HCEC 1CT (cell line): ENCODE measurements at regions not wholly inside any gene's neighbourhood (a gene's known extent, or its start where the extent isn't known, plus 50 kb on each side); places are given as distances from the start of the nearest gene placed in this dataset.
"Not testable (repeated sequence)": the region's sequence is repeated elsewhere in the genome, so short reads cannot be mapped to it uniquely, and the experiment has no call there.

ENCODE experiments used
- DNase-seq: peaks from one replicate; pipeline ENCODE4 v3.0.0-alpha.2; 2017

DNA sequence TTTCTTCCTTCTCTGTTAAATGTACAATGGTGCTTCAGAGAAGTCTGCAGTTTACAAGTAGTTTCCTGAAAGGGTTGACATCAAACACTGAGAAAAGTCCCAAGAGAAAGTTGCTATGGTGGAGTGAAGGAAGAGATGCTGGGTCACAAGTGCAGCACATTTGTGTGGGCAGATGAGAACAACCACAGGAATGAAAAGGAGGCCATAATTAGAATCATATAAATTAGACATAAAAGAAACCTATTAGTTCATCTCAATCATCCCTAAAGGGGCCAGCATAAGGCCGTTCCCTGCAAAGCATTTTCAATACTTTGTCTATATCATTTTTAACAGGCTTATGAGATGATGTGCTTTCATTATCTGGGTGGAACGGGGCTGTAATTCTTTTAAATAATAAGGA lies 359.2 kb downstream of the IRS2 start:
- DNase-seq, result peak; percentile 14

DNA sequence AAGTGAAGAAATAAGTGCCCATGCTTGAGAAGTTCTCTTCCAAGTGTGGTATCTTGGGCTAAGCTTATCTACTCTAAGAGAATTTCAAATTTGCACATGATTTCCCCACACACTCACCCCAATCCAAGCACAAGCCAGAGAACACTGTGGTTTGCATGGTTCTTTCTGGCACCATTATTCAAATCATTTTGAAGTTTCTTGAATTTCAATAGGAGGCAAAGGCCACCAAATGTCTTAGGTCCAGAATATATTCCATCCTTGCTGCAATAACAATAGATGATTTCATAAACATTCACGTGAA lies 359.7 kb downstream of the IRS2 start:
- no peak for DNase-seq

DNA sequence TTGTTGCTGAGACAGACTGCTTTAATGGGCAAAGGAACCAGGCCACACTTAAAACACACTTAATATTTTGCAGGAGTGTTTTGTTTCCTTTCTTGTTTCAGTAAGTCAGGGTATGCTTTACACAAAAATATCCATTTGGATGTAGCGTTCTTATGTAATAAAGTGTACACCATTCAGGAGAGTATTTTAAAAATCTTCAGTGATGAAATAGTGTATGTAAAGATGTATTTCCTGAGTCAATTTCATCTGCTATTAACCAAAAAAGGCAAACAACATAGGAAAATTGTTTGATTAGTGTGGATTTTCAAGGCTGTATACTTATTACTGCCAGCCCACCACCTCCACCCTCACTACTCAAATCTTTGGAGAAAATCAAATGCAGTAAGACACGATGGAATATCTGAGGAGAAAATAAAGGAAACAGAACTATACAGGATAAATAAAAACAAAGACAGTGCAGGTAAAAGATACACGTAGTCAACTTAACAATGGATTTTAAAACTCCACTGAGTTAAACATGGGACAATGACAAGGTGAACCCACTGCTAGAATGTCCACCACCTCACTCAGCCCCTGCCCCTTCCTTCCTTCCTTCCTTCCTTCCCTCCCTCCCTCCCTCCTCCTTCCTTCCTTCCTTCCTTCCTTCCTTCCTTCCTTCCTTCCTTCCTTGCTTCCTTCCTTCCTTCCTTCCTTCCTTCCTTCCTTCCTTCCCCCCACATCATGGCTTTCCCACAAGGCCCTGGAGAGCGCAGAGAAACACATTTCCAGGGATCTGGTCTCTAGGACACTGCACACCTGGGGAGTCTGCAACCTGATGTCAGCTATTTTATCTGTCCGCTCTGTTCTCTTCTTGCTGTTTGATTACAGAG lies 360.3 kb downstream of the IRS2 start:
- DNase-seq, result no peak

DNA sequence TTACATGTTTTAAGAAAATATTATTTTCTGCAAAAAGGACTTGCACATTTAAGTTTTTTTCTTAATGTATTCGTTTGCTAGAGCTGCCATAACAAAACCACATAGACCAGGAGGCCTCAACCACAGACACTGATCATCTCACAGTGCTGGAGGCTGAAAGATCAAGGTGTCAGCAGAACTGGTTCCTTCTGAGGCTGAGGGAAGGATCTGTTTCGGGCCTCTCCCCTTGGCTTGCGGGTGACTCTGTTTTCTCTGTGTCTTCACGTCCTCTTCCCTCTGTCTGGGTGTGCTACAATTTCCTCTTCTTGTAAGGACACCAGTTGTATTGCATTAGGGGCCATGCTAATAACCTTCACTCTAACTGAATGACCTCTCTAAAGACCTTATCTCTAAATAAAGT lies 364.2 kb downstream of the IRS2 start:
- DNase-seq, result no peak

DNA sequence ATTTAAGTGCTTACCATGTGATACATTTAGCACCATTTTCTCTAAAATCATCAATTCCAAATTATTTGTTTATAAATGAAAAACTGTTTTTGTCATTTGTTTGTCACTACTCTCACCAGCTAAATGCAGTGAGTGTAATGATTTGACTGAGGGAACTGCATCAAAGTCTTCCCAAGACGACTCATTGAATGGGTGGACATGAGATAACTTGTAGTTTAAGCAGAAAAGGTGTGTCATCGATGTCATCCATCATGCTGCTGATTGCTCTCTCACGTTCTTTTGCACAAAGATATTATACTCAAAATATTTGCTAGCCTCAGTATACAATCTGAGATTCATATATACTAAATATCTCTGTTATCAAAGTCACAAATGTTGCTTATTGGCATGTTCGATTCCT lies 366.5 kb downstream of the IRS2 start:
- DNase-seq, result no peak

DNA sequence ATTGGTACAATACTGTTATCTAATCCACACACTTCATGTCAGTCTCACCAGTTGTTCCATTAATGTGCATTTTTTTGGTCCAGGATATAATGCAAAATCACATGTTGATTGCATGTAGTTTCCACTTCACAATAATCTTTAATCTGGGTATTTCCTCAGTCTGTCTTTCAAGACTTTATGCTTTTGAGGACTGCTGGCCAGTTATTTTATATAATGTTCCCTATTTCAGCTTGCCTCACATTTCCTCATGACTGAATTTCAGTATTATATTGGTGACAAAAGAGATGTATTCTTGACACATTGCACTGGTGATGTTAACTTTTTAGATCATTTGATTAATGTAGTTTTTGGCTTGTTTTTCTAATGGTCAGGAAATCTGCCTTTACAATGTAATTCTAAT lies 368.3 kb downstream of the IRS2 start:
- DNase-seq, result no peak

DNA sequence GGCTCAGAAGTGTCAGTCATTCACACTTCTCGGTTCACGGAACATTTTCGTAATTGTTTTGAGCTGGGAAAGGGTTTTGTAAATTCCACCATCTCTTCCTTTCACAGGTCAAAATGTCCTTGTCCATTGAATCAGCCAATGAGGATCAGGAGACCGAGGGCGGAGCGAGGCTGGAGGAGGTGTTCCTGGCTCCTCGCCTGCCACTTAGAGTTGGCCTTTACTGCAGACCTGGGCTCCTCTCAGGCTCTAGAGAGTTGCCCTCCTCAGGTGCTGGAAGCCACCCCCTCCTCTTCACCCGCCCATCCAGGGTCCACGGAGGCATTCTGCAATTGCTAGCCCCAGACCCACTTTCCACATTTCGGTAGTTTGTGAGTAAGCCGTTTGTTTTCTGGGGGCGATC lies 370.4 kb downstream of the IRS2 start:
- no peak for DNase-seq

DNA sequence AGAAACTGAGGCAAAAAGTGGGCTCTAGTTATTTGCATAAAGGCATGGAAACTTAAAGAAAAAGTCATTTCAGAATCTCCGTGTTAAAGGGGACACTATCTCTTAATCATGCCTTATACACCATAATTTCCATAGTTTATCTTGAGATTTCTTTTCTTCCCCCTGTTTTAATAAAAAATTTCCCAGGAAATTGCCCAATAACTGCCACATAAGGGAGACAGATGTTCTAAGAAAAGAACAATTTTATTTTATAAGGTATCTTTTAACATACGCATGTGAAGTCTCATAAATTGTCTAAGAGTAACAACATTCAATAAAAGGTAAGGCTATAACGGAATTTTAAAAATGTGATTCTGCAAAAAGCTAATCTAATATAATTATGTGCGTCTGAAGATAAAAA lies 371.3 kb downstream of the IRS2 start:
- DNase-seq, result no peak

DNA sequence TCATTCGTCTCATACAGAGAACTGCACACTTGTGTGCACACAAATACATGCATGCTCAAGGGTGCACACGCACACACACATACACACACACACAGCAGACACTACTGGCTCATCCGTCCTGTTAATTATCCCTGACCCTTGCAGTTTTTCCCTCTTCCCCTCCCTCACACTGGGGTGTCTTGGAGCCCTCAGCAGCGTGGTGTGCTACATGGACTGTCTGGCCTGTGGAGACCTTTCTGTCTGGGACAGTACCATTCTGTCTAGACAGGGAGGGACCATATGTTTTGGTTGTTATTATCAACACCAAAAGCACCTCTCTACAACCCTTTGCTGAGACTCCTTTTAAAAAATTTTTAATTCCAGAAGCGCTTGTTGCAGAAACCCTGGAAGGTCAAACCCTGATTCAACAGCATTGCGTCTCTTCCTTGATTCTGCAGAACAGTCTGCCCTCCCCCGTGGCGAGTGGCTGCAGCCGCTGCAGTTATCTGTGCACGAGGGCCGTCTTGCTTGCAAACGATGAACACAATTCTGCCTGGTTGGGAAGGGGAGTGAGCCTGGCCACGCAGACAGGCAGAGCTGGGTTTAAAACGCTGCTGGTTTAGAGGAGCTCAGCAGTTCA lies 374.0 kb downstream of the IRS2 start:
- peak; percentile 21 for DNase-seq

DNA sequence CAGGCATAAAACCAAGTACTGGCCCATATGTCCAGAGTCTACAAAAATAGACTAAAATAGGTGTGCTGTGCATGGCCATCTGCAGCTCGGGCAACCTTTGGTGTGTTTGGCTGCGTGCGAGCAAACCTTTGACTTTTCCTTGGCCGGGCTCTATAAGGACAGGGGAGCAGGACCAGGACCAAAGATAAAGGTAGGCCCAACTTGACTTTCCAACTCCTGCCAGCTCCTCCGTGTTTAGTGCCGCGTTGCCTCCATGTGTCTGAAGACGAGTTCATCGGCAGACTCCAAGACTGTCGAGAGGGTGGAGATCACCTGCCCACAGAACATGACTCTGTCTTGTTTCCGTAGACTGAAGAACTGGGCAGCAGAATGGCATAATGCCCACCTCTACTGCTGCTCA lies 375.5 kb downstream of the IRS2 start:
- no peak for DNase-seq

DNA sequence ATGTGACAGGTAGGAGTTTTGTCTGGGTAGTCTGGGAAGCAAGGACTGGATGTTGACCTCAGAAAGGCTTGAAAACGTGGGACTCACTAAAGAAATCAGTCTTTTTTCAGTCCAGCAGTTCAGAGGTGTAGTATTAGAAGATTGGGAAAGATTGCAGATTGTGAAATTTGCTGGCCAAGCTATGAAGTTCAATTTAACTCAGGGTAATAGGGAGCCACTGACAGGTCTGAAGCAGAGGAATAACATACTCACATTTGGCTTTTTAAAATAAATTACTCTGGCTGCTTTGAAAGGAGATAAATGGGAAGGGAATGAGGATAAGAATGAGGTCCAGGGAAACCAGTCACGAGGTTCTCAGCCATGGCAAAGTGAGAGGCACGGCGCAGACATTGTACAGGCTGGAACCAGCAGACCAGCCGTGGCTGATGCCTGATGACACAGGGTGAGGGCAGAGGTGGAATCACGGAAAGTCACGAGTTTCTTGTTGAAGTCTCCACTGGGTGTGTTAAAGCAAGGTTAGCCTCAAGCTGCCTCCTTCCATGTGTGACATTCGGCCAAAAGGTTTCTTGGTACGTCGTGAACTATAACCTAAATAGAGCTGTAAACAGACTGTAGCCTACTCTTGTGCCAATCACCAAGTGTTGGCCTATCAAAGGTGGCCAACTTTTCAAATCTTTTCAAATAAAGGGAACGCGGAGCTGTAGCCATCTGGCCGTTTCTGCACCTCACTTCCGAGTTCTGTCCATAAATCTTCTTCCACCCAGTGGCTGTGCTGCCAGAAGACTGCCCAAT lies 377.6 kb downstream of the IRS2 start:
- DNase-seq, result no peak

DNA sequence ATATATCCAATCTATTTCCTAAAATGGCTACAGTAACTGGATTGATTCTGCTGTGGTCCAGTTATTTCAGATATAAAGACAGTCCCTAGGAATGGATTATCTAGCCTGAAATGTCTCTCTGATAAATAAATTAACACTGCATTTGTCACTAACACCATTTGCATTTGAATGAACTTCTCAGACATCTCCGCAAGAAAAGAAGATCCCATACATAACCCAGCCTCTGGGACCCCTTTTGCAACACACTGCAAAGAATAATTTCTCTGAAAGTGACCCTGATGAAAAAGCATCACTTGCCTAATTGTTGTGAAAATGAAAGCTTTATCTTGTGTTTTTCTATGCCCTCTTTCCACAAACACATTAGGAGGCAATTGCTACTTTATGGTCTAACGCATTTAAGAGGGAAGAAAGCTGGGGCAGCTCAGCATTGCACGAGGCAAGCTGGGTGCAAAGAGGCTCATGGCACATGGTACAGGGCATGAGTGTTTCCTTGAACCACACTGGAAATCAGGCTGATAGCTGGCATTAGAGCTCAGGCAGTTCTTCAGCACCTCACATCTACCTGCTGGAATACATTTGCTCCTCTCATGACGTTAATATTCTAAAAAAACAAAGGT lies 379.9 kb downstream of the IRS2 start:
- no peak for DNase-seq

DNA sequence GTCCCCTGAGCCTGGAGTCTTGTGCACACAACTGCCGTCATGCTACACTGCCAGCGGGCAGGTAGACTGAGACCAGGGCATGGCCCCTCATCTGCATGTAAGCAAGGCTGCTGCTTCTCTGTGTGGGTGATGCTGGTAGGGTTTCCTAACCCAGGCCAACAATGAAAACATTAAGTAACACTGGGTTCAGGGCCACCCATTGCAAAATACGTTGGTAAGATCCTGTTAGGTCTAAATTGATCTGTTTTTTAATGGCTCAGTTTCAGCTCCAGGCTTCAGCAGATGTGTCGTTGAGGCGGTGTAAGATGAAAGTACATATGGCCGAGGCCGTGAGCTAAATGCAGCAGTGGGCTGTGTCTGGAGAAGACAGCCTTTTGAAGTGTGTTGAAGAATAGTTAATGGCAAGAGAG lies 383.4 kb downstream of the IRS2 start:
- DNase-seq, result no peak

DNA sequence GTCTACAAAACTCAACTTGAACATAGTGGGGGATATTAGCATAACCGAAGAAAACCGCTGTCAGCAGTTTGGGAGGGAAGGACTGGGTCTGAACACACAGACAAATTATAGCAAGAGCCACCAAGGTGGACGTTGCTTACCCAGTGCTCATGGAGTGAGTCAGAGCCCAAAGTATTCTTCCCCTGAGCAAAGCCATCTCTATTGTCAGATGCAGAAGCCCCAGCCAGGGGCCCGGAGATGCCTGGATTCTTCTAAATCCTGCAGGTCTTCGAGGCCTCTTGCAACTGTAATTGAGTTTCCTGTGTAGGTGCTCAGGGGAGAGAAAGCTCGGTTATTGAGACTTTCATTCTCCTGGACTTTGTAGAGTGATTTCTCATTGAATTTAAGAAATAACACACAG lies 384.5 kb downstream of the IRS2 start:
- no peak for DNase-seq

DNA sequence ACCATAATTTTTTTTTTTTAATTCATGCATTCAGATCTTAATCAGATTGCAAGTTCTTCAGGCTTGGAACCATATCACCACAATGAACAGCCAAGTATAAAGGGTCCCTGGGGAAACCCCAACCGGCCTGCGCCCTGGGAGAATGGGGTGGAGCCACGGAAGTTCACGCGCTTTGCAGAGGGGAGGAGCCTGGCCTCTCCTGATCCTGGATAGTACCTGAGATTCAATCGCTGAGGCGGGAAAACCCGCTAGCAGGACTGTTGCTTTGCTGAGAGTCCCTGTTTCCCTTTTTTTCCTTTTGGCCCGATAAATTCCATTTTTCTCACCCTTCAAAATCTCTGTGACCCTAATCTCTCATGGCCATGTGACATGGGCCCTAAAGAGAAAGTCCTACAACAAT lies 385.1 kb downstream of the IRS2 start:
- no peak for DNase-seq

DNA sequence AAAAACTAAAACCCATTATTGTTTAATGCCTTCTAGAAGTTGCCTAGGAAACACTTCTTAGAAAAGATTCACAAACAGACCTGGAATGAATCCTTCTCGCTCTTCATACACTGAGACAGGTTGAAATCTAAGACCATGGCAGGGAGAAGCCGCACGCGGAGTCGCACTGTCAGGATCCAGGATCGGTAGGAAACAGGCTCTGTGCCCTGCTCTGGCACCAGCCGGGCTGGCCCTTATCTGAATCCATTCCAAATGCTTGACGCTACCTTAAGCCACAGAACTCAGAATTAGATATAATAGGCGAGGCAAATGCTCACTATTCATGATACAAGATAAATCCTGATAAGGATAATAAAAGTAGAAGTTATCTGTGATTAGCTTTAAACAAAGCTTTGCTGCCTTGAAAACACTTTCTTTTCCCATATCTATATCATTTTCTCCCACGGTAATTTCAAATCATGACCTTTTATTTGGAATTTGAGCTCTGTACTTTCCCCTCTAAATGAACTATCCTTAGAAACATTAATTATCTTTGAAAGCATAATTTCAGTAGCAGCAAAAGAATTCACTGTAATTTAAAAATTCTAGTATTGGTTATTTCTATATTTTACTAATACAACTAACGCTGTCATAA lies 385.6 kb downstream of the IRS2 start:
- no peak for DNase-seq

DNA sequence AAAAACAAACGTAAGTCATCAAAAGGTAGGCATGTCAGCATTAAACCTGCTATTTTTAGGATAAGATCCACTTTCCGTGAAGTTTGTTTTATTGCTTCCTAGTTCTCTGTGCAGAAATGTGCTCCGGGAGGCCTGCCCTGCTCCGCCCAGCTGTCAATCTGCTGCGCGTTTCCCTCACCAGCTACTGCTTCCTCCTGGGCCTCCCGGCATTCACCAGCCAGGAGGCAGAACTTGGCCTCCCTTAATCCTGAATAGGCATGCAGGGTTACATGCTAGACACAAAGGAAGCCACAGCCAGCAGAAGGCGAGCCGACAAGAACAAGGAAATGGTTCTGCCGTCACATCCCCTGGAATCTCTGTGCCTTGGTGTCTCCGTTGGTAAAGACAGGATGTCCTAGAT lies 386.2 kb downstream of the IRS2 start:
- DNase-seq, result no peak

DNA sequence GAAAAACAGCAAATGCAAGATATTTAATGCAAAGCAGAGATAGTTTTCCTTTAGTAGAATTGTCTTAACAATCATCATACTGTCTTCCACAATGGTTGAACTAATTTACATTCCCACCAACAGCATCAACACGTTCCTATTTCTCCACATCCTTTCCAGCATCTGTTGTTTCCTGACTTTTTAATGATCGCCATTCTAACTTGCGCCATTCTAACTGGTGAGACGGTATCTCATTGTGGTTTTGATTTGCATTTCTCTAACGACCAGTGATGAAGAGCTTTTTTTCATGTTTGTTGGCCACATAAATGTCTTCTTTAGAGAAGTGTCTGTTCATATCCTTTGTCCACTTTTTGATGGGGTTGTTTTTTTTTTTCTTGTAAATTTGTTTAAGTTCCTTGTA lies 388.3 kb downstream of the IRS2 start:
- DNase-seq, result not testable (repeated sequence)

DNA sequence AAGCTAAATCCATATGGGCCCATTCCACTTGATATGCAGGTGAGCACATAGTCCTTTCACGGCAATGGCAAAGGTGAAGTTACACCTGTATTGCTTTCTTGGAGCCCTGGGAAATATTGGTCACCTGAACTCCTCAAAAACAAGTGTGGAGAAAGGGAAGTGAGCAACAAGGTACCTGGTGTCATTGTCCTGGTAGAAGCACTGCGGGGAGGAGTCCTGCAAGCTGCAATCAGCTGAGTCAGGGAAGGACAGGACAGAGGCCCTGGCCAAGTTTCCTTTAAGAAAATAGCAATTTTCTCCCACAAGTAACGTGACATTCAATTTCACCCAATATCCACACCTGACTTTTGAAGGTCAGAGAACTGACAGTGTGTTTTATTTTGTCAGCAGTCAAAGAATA lies 389.1 kb downstream of the IRS2 start:
- no peak for DNase-seq

DNA sequence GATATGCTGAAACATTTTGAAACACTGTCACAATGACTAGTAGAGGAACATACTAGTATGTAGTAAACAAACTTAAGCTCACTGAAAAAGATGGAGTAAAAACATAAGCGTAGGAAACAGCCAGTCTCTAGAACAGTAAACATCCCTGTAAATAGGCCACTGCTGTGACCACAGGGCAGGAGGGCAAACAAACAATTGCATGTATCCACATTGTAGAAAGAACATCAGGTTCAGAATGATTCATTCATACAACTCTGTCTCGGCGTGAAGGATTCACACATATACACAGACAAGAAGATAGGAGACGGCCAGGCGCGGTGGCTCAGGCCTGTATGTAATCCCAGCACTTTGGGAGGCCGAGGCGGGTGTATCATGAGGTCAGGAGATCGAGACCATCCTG lies 390.1 kb downstream of the IRS2 start:
- no peak for DNase-seq

DNA sequence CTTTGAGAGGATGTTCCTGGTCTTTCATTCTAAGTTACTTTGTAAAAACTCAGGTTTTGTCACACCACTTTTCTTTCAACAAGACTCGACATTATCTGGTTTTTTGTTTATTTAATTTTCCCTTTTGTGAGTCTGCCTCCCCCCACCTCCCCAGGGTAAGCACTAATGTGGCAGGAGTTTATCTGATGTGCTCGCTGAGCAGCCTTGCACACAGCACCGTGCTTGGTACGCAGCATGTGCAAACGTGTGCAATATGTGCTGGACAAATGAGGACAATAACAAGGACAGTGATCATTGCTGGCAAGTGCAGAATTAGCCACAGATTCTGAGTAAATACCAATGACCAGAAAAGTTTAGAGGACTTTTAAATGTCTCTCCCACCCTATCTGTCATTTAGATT lies 391.4 kb downstream of the IRS2 start:
- no peak for DNase-seq

DNA sequence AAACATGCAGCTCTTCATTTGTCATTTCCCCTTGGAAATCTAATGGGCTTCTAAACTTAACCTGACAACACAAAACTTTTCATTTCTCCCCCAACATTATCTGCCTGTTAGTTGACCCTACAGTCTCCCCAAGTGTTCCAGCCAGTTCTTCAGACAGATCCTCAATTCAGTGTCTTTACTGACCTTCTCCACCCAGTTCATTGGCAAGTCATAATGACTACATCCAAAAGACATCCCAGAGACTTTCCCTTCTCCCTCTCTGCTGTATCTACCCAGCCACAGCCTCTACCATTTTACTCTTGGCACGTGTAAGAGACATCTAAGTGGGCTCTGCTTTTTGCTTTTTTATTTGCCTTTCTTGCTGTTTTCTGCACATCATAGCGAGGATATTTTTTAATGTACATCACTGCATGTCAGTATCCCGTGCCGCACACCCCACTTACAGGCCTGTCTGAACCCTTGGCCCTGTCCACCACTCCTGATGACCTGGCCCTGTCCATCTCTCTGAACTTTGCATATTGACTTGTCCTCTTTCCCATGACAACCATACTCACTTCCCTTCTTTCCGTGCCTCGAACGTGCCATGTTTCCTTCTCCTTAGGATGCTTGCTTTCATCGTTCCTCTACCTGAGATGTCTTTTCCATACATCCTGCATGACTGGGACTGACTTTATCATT lies 391.9 kb downstream of the IRS2 start:
- peak; percentile 21 for DNase-seq

DNA sequence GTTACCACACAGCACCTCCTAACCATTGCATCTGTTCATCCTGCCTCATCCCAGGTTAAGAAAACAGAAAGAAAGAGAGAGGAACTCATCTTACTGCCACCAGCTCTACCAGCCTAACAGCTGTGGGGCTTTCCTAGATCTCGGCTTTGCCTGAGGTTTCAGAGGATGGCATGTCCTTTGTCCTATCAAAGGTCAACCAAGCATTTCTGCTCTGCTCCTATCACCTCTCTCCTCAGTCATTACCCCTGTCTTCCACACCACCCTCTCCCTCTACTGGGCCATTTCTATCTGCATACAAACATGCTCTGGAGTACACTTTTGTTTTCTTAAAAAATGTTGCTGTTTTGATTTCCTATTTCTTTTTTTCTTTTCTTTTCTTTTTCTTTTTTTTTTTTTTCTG lies 393.3 kb downstream of the IRS2 start:
- no peak for DNase-seq
